DND-41 (cell line): ENCODE measurements at regions not wholly inside any gene's neighbourhood (a gene's known extent, or its start where the extent isn't known, plus 50 kb on each side); places are given as distances from the start of the nearest gene placed in this dataset.

Experiments used
- CTCF ChIP-seq: IDR thresholded peaks from 2 replicates; pipeline ENCODE4 v1.5.1; 2012; ENCODE audit warnings: borderline replicate concordance, low read length, moderate library complexity, mild to moderate bottlenecking; ENCODE audit not compliant: poor library complexity, severe bottlenecking; ENCODE audit errors: extremely low read depth
- EZH2 ChIP-seq: IDR thresholded peaks from 3 replicates; pipeline ENCODE4 v1.6.1; 2012; ENCODE audit warnings: borderline replicate concordance, low read depth, mild to moderate bottlenecking, moderate library complexity, low read length, inconsistent platforms; ENCODE audit not compliant: severe bottlenecking

GRCh38 chr5:166957782-166958181 lies 1333.7 kb upstream of the WWC1 start:
- TF ChIP-seq CTCF (no peak), EZH2 (no peak)
